HepG2 (cell line): ENCODE measurements at regions not wholly inside any gene's neighbourhood (a gene's known extent, or its start where the extent isn't known, plus 50 kb on each side); places are given as distances from the start of the nearest gene placed in this dataset.

Experiments used
- ATAC-seq: fragments of 200-7000 bp; cut with Tn5 transposase; 3 replicates; pipeline ENCODE4 v1.9.1; 2020; ENCODE audit warnings: mild to moderate bottlenecking, moderate library complexity
- BruUV-seq: library from RNA; stranded (reverse); fragments of 400-500 nt; replicated peaks from 2 replicates; lab custom pipeline; 2021; lab: Mats Ljungman, UMichigan
- CTCF ChIA-PET: fragments of 300-600 bp; formaldehyde crosslinking; extraction: SDS; loops from one replicate; lab custom pipeline; 2021; ENCODE audit warnings: low total read pairs, inconsistent platforms, low intra/inter-chr PET ratio; lab: Yijun Ruan, JAX
- POLR2A ChIA-PET: fragments of 350-600 bp; sonication (Branson Sonifier 250); formaldehyde crosslinking; loops from one replicate; lab custom pipeline; 2020; ENCODE audit warnings: antibody characterized with exemption, inconsistent platforms; lab: Yijun Ruan, JAX
- DNase-seq: peaks from one replicate; pipeline ENCODE4 v3.0.0-alpha.2; 2015; ENCODE audit warnings: low spot score
- FAIRE-seq: peaks from 3 replicates; lab custom pipeline; 2011; peaks lifted over from hg19 to GRCh38; lab: Jason Lieb, UNC
- H2AFZ ChIP-seq: one replicate; pipeline ENCODE4 v1.6.1; 2011; ENCODE audit warnings: low read length, inconsistent platforms
- H3K27ac ChIP-seq: fragments of 300-600 bp; 3 replicates; pipeline ENCODE4 v1.8.0; 2011; ENCODE audit warnings: mixed run types, mild to moderate bottlenecking, mixed read lengths, low read length, inconsistent platforms; ENCODE audit not compliant: insufficient read depth; ENCODE audit errors: extremely low read length
- H3K27me3 ChIP-seq, 2 experiments: fragments of 200-600 bp in 1 of 2; 2 replicates in 1 of 2; 3 replicates in 1 of 2; pipeline versions ENCODE4 v1.6.0 to v1.8.0; 2011; ENCODE audit warnings: low read length in 2 of 2, mild to moderate bottlenecking in 2 of 2, moderate library complexity in 2 of 2, inconsistent platforms in 1 of 2; ENCODE audit not compliant: insufficient read depth in 2 of 2, control insufficient read depth in 1 of 2
- H3K36me3 ChIP-seq, 2 experiments: fragments of 200-600 bp in 1 of 2; replicated peaks in 1 of 2; 2 replicates in 1 of 2; 3 replicates in 1 of 2; pipeline versions ENCODE4 v1.5.1 to v1.8.0; 2011; ENCODE audit warnings: low read length in 2 of 2, inconsistent platforms in 1 of 2; ENCODE audit not compliant: insufficient read depth in 2 of 2, control insufficient read depth in 1 of 2
- H3K4me1 ChIP-seq: 2 replicates; pipeline ENCODE4 v1.5.1; 2012; ENCODE audit warnings: low read length, inconsistent platforms; ENCODE audit not compliant: insufficient read depth
- H3K4me2 ChIP-seq: 2 replicates; pipeline ENCODE4 v1.6.0; 2011; ENCODE audit warnings: low read depth, low read length, inconsistent platforms
- H3K4me3 ChIP-seq, 3 experiments: fragments of 200-600 bp in 1 of 3; sonication (generic), shearing (Covaris generic) in 1 of 3; replicated peaks in 1 of 3; 2 replicates each; pipeline ENCODE4 v1.5.1; 2011 to 2016; ENCODE audit warnings: low read length in 3 of 3, inconsistent platforms in 2 of 3, low read depth in 2 of 3, mild to moderate bottlenecking in 2 of 3, control low read depth in 1 of 3, mixed read lengths in 1 of 3; ENCODE audit not compliant: insufficient read depth in 1 of 3
- H3K79me2 ChIP-seq: one replicate; pipeline ENCODE4 v1.6.1; 2011; ENCODE audit warnings: low read length, inconsistent platforms; ENCODE audit not compliant: insufficient read depth
- H3K9ac ChIP-seq: 2 replicates; pipeline ENCODE4 v1.6.0; 2011; ENCODE audit warnings: mild to moderate bottlenecking, low read depth, low read length, inconsistent platforms; ENCODE audit not compliant: insufficient read depth
- H3K9me3 ChIP-seq: 2 replicates; pipeline ENCODE4 v1.5.1; 2012; ENCODE audit warnings: mild to moderate bottlenecking, low read length
- H4K20me1 ChIP-seq: 2 replicates; pipeline ENCODE4 v1.6.0; 2011; ENCODE audit warnings: inconsistent platforms, mild to moderate bottlenecking, low read length, moderate library complexity; ENCODE audit not compliant: insufficient read depth
- AFF4 ChIP-seq: sonication (generic); formaldehyde crosslinking; IDR thresholded peaks from 2 replicates; pipeline ENCODE4 v1.4.0; 2020; ENCODE audit warnings: missing genetic modification reagents
- DDIT3 ChIP-seq: sonication (generic); formaldehyde crosslinking; IDR thresholded peaks from 2 replicates; pipeline ENCODE4 v1.4.0; 2020; ENCODE audit warnings: mild to moderate bottlenecking, missing genetic modification reagents
- DNMT1 ChIP-seq: sonication (generic); formaldehyde crosslinking; IDR thresholded peaks from 2 replicates; pipeline ENCODE4 v1.5.1; 2020; ENCODE audit warnings: mild to moderate bottlenecking, missing genetic modification reagents
- FOXJ3 ChIP-seq: sonication (generic); formaldehyde crosslinking; IDR thresholded peaks from 2 replicates; pipeline ENCODE4 v1.4.0; 2020; ENCODE audit warnings: missing genetic modification reagents, mild to moderate bottlenecking, borderline replicate concordance
- HNF1B ChIP-seq: sonication (generic); formaldehyde crosslinking; IDR thresholded peaks from 2 replicates; pipeline ENCODE4 v1.5.1; 2020; ENCODE audit warnings: mild to moderate bottlenecking, moderate library complexity, missing genetic modification reagents
- KDM6A ChIP-seq: IDR thresholded peaks from 2 replicates; pipeline ENCODE4 v1.6.1; 2016; ENCODE audit warnings: low read depth
- MYC ChIP-seq: sonication (generic); formaldehyde crosslinking; IDR thresholded peaks from 2 replicates; pipeline ENCODE4 v1.9.0; 2021; ENCODE audit warnings: missing genetic modification reagents, borderline replicate concordance
- PPARG ChIP-seq: conservative IDR thresholded peaks from 2 replicates; pipeline ENCODE4 v1.6.1; 2016; ENCODE audit warnings: missing biosample characterization, missing genetic modification reagents
- SIX1 ChIP-seq: sonication (generic); formaldehyde crosslinking; IDR thresholded peaks from 2 replicates; pipeline ENCODE4 v1.4.0; 2020; ENCODE audit warnings: missing genetic modification reagents, borderline replicate concordance
- SRSF4 ChIP-seq: fragments of 200-400 bp; formaldehyde crosslinking; IDR thresholded peaks from one replicate; pipeline ENCODE4 v1.6.1; 2018; ENCODE audit warnings: mild to moderate bottlenecking, low read depth, low read length, moderate library complexity; ENCODE audit not compliant: poor library complexity, severe bottlenecking
- SSRP1 ChIP-seq: IDR thresholded peaks from 2 replicates; pipeline ENCODE4 v1.6.1; 2016; ENCODE audit warnings: control low read depth
- ZNF354B ChIP-seq: sonication (generic); formaldehyde crosslinking; IDR thresholded peaks from 2 replicates; pipeline ENCODE4 v1.8.0; 2022; ENCODE audit warnings: mild to moderate bottlenecking, missing genetic modification reagents
- ZNF530 ChIP-seq: sonication (generic); formaldehyde crosslinking; IDR thresholded peaks from 2 replicates; pipeline ENCODE4 v1.5.0; 2020; ENCODE audit warnings: low read depth, mild to moderate bottlenecking, missing genetic modification reagents
- ZNF556 ChIP-seq: sonication (generic); formaldehyde crosslinking; IDR thresholded peaks from 2 replicates; pipeline ENCODE4 v1.4.0; 2020; ENCODE audit warnings: mild to moderate bottlenecking, missing genetic modification reagents, borderline replicate concordance
- ZNF780A ChIP-seq: sonication (generic); formaldehyde crosslinking; IDR thresholded peaks from 2 replicates; pipeline ENCODE4 v1.8.0; 2022; ENCODE audit warnings: mild to moderate bottlenecking, missing genetic modification reagents, moderate library complexity
- WGBS: methylation state at CpG from one replicate; pipeline ENCODE4 v1.1.6; 2017; ENCODE audit warnings: low lambda C conversion rate; 5-methylcytosine and 5-hydroxymethylcytosine counted together
- in situ Hi-C: cut with HindIII; loops from 2 replicates; pipeline ENCODE4 v1.10.0; 2017; ENCODE audit warnings: low pct_unique_long_range_greater_than_20kb; ENCODE audit not compliant: extremely low pct_ligation_motif_present
- intact Hi-C: fragments of 100-400 bp; cut with micrococcal nuclease; formaldehyde crosslinking; loops from one replicate; pipeline ENCODE4 v1.10.0; 2022; ENCODE audit not compliant: unreplicated experiment

- Histone ChIP-seq H3K36me3 (no peaks in the 10 kb centered on the region), H3K4me2 (no peak overlapping the region), H3K27me3 (no peaks in the 10 kb centered on the region; a peak in 1 of 5 replicates), H2AFZ (no peak overlapping the region), H3K9ac (no peak overlapping the region), H3K27ac (no peak overlapping the region), H3K9me3 (no peaks in the 10 kb centered on the region), H4K20me1 (no peaks in the 10 kb centered on the region), H3K4me1 (no peaks in the 10 kb centered on the region), H3K4me3 (no peak overlapping the region), H3K79me2 (no peaks in the 10 kb centered on the region)
- no peak for FAIRE-seq
- intact Hi-C loops (no loop called here), in situ Hi-C loops (no loop called here)
- TF ChIP-seq SSRP1 (CRISPR knock-in tag) (no peak), SIX1 (CRISPR knock-in tag) (no peak), ZNF354B (CRISPR knock-in tag) (no peak), AFF4 (no peak), HNF1B (CRISPR knock-in tag) (no peak), ZNF530 (no peak), DNMT1 (CRISPR knock-in tag) (no peak), ZNF780A (CRISPR knock-in tag) (no peak), SRSF4 (no peak), ZNF556 (CRISPR knock-in tag) (no peak), KDM6A (CRISPR knock-in tag) (no peak), PPARG (CRISPR knock-in tag) (no peak), MYC (CRISPR knock-in tag) (no peak), FOXJ3 (CRISPR knock-in tag) (no peak), DDIT3 (no peak)
- no peak for ATAC-seq
- ChIA-PET CTCF (no interaction called here), POLR2A (no interaction called here)
- 56% methylated on average over 3 of the region's 3 CpGs for WGBS
- no TSS peak for BruUV-seq
- no peak for DNase-seq
Observed at GRCh38 chr5:180421672-180422071, 68.5 kb upstream of the GFPT2 start.
